Mesothelial cell of epicardium (in vitro differentiated cells): ENCODE measurements at regions not wholly inside any gene's neighbourhood (a gene's known extent, or its start where the extent isn't known, plus 50 kb on each side); places are given as distances from the start of the nearest gene placed in this dataset.

Source experiments
- DNase-seq, 2 experiments: peaks; one replicate each; pipeline ENCODE4 v3.0.0; 2021; ENCODE audit warnings: low spot score in 2 of 2; ENCODE audit not compliant: unreplicated experiment in 2 of 2
- H3K27ac Mint-ChIP-seq: 2 replicates; pipeline ENCODE4 v1.8.0; 2021; ENCODE audit warnings: mixed read lengths
- H3K27me3 Mint-ChIP-seq: 2 replicates; pipeline ENCODE4 v1.8.0; 2021; ENCODE audit warnings: low read depth, mixed read lengths
- H3K36me3 Mint-ChIP-seq: 2 replicates; pipeline ENCODE4 v1.8.0; 2021; ENCODE audit warnings: mixed read lengths
- H3K4me1 Mint-ChIP-seq: 2 replicates; pipeline ENCODE4 v1.8.0; 2021; ENCODE audit warnings: mixed read lengths
- H3K4me3 Mint-ChIP-seq: 2 replicates; pipeline ENCODE4 v1.8.0; 2021; ENCODE audit warnings: mild to moderate bottlenecking, moderate library complexity, mixed read lengths
- H3K9me3 Mint-ChIP-seq: 2 replicates; pipeline ENCODE4 v1.8.0; 2021; ENCODE audit warnings: mixed read lengths
- TF ChIP-seq, protein P1 (sequence below): fragments of 200-600 bp; sonication (generic); IDR thresholded peaks from one replicate; pipeline ENCODE4 v1.5.0; 2021; ENCODE audit warnings: antibody characterized with exemption; ENCODE audit not compliant: unreplicated experiment

DNA sequence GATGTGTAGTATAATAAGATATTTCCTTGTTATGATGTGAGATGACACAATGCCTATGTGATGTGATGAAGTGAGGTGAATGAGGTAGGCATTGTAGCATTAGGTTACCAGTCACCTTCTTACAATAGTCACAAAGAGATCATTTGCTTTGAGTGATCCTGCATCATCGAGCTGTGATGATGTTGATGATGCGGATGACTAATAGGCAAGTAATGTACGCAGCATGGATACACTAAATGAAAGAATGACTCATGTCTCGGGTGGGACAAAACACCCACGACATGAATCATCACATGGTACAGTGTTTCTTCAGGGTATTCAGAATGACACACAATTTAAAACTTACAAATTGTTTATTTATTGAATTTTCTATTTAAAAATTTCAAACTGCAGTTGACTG is 806.3 kb upstream of the GJE1 start:
- TF ChIP-seq, protein P1, sequence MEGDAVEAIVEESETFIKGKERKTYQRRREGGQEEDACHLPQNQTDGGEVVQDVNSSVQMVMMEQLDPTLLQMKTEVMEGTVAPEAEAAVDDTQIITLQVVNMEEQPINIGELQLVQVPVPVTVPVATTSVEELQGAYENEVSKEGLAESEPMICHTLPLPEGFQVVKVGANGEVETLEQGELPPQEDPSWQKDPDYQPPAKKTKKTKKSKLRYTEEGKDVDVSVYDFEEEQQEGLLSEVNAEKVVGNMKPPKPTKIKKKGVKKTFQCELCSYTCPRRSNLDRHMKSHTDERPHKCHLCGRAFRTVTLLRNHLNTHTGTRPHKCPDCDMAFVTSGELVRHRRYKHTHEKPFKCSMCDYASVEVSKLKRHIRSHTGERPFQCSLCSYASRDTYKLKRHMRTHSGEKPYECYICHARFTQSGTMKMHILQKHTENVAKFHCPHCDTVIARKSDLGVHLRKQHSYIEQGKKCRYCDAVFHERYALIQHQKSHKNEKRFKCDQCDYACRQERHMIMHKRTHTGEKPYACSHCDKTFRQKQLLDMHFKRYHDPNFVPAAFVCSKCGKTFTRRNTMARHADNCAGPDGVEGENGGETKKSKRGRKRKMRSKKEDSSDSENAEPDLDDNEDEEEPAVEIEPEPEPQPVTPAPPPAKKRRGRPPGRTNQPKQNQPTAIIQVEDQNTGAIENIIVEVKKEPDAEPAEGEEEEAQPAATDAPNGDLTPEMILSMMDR, result no peak
- Mint-ChIP-seq H3K36me3 (peaks cover 3% of the 10 kb centered on the region), H3K4me1 (no peaks in the 10 kb centered on the region), H3K27me3 (no peaks in the 10 kb centered on the region), H3K27ac (no peak overlapping the region), H3K4me3 (no peak overlapping the region), H3K9me3 (peaks cover 9% of the 10 kb centered on the region)
- no peak for DNase-seq

GRCh38 chr6:141321493-141322347 is 811.0 kb upstream of the GJE1 start:
- Mint-ChIP-seq H3K4me1 (no peaks in the 10 kb centered on the region), H3K36me3 (no peaks in the 10 kb centered on the region), H3K27ac (no peak overlapping the region), H3K27me3 (peaks cover 5% of the 10 kb centered on the region), H3K4me3 (no peak overlapping the region), H3K9me3 (peaks cover 7% of the 10 kb centered on the region)
- TF ChIP-seq, protein P1, result no peak
- DNase-seq, result no peak

- TF ChIP-seq, protein P1, result no peak
- H3K27ac Mint-ChIP-seq, result no peak overlapping the region
- no peaks in the 10 kb centered on the region for H3K36me3 Mint-ChIP-seq
- H3K4me1 Mint-ChIP-seq, result no peaks in the 10 kb centered on the region
- H3K9me3 Mint-ChIP-seq, result peaks cover 7% of the 10 kb centered on the region
- no peak for DNase-seq
- H3K27me3 Mint-ChIP-seq, result peaks cover 5% of the 10 kb centered on the region
- H3K4me3 Mint-ChIP-seq, result no peak overlapping the region
Observed at GRCh38 chr6:141316236-141316635, 816.5 kb upstream of the GJE1 start.

DNA sequence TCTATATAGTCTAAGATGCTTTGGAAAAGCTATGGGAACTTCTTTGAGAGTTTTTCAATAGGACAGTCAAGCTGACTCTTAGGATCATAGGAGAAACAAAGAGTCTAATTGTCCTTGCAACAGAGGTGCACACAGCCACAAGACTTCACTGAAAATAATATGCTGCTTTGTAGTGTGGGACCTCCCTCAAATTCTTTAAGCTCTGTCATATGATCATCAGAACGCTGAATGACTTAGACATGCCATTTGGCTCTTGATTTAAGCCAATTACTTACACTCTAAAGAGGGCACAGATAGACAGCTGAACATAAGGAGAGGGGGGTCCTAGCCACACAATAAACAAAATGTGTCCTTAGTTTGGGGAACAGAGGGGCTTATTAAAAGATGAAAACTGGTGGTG is 818.7 kb upstream of the GJE1 start:
- Mint-ChIP-seq H3K9me3 (peaks cover 14% of the 10 kb centered on the region), H3K27me3 (peaks cover 5% of the 10 kb centered on the region), H3K4me3 (no peak overlapping the region), H3K27ac (no peak overlapping the region), H3K36me3 (no peaks in the 10 kb centered on the region), H3K4me1 (no peaks in the 10 kb centered on the region)
- TF ChIP-seq, protein P1, result no peak
- no peak for DNase-seq

- Mint-ChIP-seq H3K4me1 (no peaks in the 10 kb centered on the region), H3K27ac (no peak overlapping the region), H3K9me3 (peaks cover 18% of the 10 kb centered on the region), H3K4me3 (no peak overlapping the region), H3K36me3 (no peaks in the 10 kb centered on the region), H3K27me3 (no peaks in the 10 kb centered on the region)
- TF ChIP-seq, protein P1, result no peak
- no peak for DNase-seq
Observed at GRCh38 chr6:141309295-141309694, 823.4 kb upstream of the GJE1 start.
